ENCODE measurements at regions not wholly inside any gene's neighbourhood (a gene's known extent, or its start where the extent isn't known, plus 50 kb on each side); places are given as distances from the start of the nearest gene placed in this dataset.
"Not testable (repeated sequence)": the region's sequence is repeated elsewhere in the genome, so short reads cannot be mapped to it uniquely, and the experiment has no call there.

DNA sequence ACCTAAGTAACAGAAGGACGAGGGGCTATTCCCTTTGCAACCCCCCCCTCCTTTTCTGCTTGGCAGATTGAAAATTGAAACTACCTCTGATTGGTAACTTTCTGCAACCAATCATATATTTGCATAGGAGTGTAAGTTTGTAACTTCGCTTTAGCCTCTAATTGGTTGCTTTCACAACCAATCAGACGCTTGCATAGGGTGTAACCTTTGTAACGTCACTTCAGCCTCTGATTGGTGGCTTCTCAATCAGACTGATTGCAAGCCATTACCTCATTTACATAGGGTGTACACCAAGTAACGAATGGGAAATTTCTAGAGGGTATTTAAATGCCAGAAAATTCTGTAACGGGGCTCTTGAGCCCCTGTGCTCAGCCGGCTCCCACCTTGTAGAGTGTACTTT, 131.9 kb upstream of the FOXD4L5 start:
- H3K9ac ChIP-seq (ENCODE audit: low read length); H3K27me3 ChIP-seq (replicated peaks; ENCODE audit: control insufficient read depth, insufficient read depth, low read length); H3K4me1 ChIP-seq (ENCODE audit: control insufficient read depth, insufficient read depth, low read length); DNase-seq (ENCODE audit: low read depth); H3K4me3 ChIP-seq (ENCODE audit: low read length); H3K36me3 ChIP-seq (ENCODE audit: control insufficient read depth, insufficient read depth, low read length, severe bottlenecking); H3K9me3 ChIP-seq (ENCODE audit: control insufficient read depth, low read length): not testable (repeated sequence)

GRCh38 chr9:65414249-65414648, 129.2 kb upstream of the FOXD4L5 start:
- H3K9ac ChIP-seq (ENCODE audit: low read length); DNase-seq (ENCODE audit: low read depth); H3K36me3 ChIP-seq (ENCODE audit: control insufficient read depth, insufficient read depth, low read length, severe bottlenecking); H3K4me3 ChIP-seq (ENCODE audit: low read length); H3K27me3 ChIP-seq (replicated peaks; ENCODE audit: control insufficient read depth, insufficient read depth, low read length); H3K9me3 ChIP-seq (ENCODE audit: control insufficient read depth, low read length); H3K4me1 ChIP-seq (ENCODE audit: control insufficient read depth, insufficient read depth, low read length): not testable (repeated sequence)

- not testable (repeated sequence) for H3K9ac ChIP-seq (ENCODE audit: low read length); DNase-seq (ENCODE audit: low read depth); H3K27me3 ChIP-seq (replicated peaks; ENCODE audit: control insufficient read depth, insufficient read depth, low read length); H3K4me1 ChIP-seq (ENCODE audit: control insufficient read depth, insufficient read depth, low read length); H3K9me3 ChIP-seq (ENCODE audit: control insufficient read depth, low read length); H3K4me3 ChIP-seq (ENCODE audit: low read length); H3K36me3 ChIP-seq (ENCODE audit: control insufficient read depth, insufficient read depth, low read length, severe bottlenecking)
Measured at GRCh38 chr9:65413371-65413770, 128.4 kb upstream of the FOXD4L5 start.

GRCh38 chr9:65411901-65412300, 126.9 kb upstream of the FOXD4L5 start:
- Histone ChIP-seq H3K4me1 (ENCODE audit: control insufficient read depth, insufficient read depth, low read length) (no peaks in the 10 kb centered on the region), H3K36me3 (ENCODE audit: control insufficient read depth, insufficient read depth, low read length, severe bottlenecking) (no peaks in the 10 kb centered on the region), H3K27me3 (replicated peaks; ENCODE audit: control insufficient read depth, insufficient read depth, low read length) (no peaks in the 10 kb centered on the region), H3K9ac (ENCODE audit: low read length) (no peak overlapping the region), H3K4me3 (ENCODE audit: low read length) (no peak overlapping the region), H3K9me3 (ENCODE audit: control insufficient read depth, low read length) (no peaks in the 10 kb centered on the region)
- DNase-seq (ENCODE audit: low read depth), result no peak

- Histone ChIP-seq H3K36me3 (ENCODE audit: control insufficient read depth, insufficient read depth, low read length, severe bottlenecking) (no peaks in the 10 kb centered on the region), H3K27me3 (replicated peaks; ENCODE audit: control insufficient read depth, insufficient read depth, low read length) (no peaks in the 10 kb centered on the region), H3K9me3 (ENCODE audit: control insufficient read depth, low read length) (no peaks in the 10 kb centered on the region), H3K9ac (ENCODE audit: low read length) (no peak overlapping the region), H3K4me3 (ENCODE audit: low read length) (no peak overlapping the region), H3K4me1 (ENCODE audit: control insufficient read depth, insufficient read depth, low read length) (no peaks in the 10 kb centered on the region)
- DNase-seq (ENCODE audit: low read depth), result no peak
Measured at GRCh38 chr9:65411336-65411735, 126.3 kb upstream of the FOXD4L5 start.

- Histone ChIP-seq H3K9me3 (ENCODE audit: control insufficient read depth, low read length) (no peaks in the 10 kb centered on the region), H3K4me3 (ENCODE audit: low read length) (no peak overlapping the region), H3K9ac (ENCODE audit: low read length) (no peak overlapping the region), H3K27me3 (replicated peaks; ENCODE audit: control insufficient read depth, insufficient read depth, low read length) (no peaks in the 10 kb centered on the region), H3K4me1 (ENCODE audit: control insufficient read depth, insufficient read depth, low read length) (no peaks in the 10 kb centered on the region), H3K36me3 (ENCODE audit: control insufficient read depth, insufficient read depth, low read length, severe bottlenecking) (no peaks in the 10 kb centered on the region)
- no peak for DNase-seq (ENCODE audit: low read depth)
Measured at GRCh38 chr9:65410926-65411325, 125.9 kb upstream of the FOXD4L5 start.

DNA sequence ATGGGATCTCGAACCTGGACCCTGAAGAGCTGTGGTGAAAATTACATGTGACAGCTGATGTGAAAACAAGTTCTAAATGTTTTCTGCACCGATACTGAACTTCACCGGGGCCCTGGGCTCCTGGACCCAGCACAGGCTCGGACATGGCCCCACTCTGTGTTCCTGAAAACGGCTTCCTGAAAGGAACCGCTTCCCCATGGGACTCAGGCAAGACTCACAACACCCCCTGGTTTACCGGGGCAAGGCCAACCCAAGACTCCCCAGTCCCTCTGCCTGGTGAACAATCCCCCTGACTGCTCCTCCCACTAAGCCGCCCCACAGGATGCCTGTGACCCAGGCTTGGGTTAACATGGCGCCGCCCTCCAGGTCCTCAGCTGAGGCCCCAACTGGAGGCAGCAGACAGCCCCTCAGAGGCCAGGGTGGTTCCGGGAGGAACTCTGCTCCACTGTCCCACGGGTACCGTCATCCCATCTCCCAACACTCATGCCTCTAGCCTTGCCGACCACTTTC, 124.5 kb upstream of the FOXD4L5 start:
- Histone ChIP-seq H3K9me3 (ENCODE audit: control insufficient read depth, low read length) (no peaks in the 10 kb centered on the region), H3K27me3 (replicated peaks; ENCODE audit: control insufficient read depth, insufficient read depth, low read length) (no peaks in the 10 kb centered on the region), H3K4me1 (ENCODE audit: control insufficient read depth, insufficient read depth, low read length) (no peaks in the 10 kb centered on the region), H3K4me3 (ENCODE audit: low read length) (no peak overlapping the region), H3K9ac (ENCODE audit: low read length) (no peak overlapping the region), H3K36me3 (ENCODE audit: control insufficient read depth, insufficient read depth, low read length, severe bottlenecking) (no peaks in the 10 kb centered on the region)
- DNase-seq (ENCODE audit: low read depth), result no peak

DNA sequence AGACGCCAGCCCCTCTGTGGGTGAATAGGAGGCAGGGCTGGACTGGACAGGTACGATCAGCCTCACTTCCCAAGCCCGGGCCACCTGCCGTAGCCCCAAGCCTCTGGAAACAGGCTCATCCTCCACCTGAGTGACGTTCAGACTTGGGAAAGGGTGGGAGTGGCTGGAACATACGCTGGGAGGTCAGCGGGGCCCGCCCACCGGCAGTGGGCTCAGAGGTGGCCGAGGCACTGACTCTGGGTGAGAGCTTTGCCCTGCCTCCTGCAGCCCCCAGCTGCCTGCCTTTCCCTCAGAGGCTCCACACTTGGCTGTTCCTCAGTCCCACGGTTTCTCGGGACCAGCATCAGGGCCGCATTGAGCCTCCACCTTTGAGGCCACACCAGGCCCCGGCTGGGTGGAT, 123.8 kb upstream of the FOXD4L5 start:
- not testable (repeated sequence) for H3K4me3 ChIP-seq (ENCODE audit: low read length); DNase-seq (ENCODE audit: low read depth); H3K4me1 ChIP-seq (ENCODE audit: control insufficient read depth, insufficient read depth, low read length); H3K27me3 ChIP-seq (replicated peaks; ENCODE audit: control insufficient read depth, insufficient read depth, low read length); H3K36me3 ChIP-seq (ENCODE audit: control insufficient read depth, insufficient read depth, low read length, severe bottlenecking); H3K9ac ChIP-seq (ENCODE audit: low read length); H3K9me3 ChIP-seq (ENCODE audit: control insufficient read depth, low read length)

GRCh38 chr9:65406625-65407024, 121.6 kb upstream of the FOXD4L5 start:
- not testable (repeated sequence) for H3K9me3 ChIP-seq (ENCODE audit: control insufficient read depth, low read length); H3K36me3 ChIP-seq (ENCODE audit: control insufficient read depth, insufficient read depth, low read length, severe bottlenecking); H3K4me1 ChIP-seq (ENCODE audit: control insufficient read depth, insufficient read depth, low read length); H3K4me3 ChIP-seq (ENCODE audit: low read length); H3K27me3 ChIP-seq (replicated peaks; ENCODE audit: control insufficient read depth, insufficient read depth, low read length); H3K9ac ChIP-seq (ENCODE audit: low read length); DNase-seq (ENCODE audit: low read depth)

DNA sequence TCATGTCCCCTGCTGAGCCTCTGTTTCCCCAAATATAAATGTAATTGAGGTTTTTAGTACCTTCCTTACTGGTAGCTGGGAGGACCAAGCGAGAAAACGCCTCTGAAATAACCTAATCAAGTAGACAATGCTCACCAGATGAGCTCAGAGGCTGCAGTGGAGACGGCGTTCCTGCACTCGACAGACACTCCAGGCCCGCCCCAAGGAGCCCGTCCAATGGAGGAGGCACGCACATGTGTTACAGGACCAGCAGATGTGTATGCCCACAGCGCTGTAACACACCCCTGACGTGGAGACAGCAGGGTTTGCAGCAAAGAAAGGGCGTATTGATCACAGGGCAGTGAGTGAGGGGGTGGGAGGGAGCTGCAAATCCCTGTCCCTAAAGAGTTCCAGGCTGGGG, 120.8 kb upstream of the FOXD4L5 start:
- H3K4me3 ChIP-seq (ENCODE audit: low read length); H3K4me1 ChIP-seq (ENCODE audit: control insufficient read depth, insufficient read depth, low read length); H3K9ac ChIP-seq (ENCODE audit: low read length); H3K36me3 ChIP-seq (ENCODE audit: control insufficient read depth, insufficient read depth, low read length, severe bottlenecking); DNase-seq (ENCODE audit: low read depth); H3K9me3 ChIP-seq (ENCODE audit: control insufficient read depth, low read length); H3K27me3 ChIP-seq (replicated peaks; ENCODE audit: control insufficient read depth, insufficient read depth, low read length): not testable (repeated sequence)

DNA sequence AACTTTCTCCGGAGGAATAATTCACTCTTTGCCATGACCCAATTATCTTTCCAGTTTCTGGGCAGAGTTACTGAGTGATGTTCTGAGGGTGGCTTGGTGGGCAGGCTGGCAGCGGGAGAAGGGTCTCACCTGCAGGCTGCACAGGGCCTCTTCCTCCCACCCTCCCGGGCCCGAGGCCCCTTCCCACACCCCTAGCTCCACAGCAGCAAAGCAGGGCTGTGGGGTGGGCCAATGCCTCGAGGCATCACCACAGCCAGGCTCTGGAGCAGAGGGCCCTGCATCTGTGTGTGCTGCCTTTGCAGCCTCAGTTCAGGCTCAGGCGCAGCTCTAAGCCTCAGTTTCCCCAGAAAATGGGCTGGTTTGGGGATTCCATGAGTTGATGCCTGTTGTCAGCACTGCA, 120.2 kb upstream of the FOXD4L5 start:
- Histone ChIP-seq H3K36me3 (ENCODE audit: control insufficient read depth, insufficient read depth, low read length, severe bottlenecking) (no peaks in the 10 kb centered on the region), H3K4me1 (ENCODE audit: control insufficient read depth, insufficient read depth, low read length) (no peaks in the 10 kb centered on the region), H3K4me3 (ENCODE audit: low read length) (no peak overlapping the region), H3K9ac (ENCODE audit: low read length) (no peak overlapping the region), H3K27me3 (replicated peaks; ENCODE audit: control insufficient read depth, insufficient read depth, low read length) (no peaks in the 10 kb centered on the region), H3K9me3 (ENCODE audit: control insufficient read depth, low read length) (no peaks in the 10 kb centered on the region)
- no peak for DNase-seq (ENCODE audit: low read depth)

DNA sequence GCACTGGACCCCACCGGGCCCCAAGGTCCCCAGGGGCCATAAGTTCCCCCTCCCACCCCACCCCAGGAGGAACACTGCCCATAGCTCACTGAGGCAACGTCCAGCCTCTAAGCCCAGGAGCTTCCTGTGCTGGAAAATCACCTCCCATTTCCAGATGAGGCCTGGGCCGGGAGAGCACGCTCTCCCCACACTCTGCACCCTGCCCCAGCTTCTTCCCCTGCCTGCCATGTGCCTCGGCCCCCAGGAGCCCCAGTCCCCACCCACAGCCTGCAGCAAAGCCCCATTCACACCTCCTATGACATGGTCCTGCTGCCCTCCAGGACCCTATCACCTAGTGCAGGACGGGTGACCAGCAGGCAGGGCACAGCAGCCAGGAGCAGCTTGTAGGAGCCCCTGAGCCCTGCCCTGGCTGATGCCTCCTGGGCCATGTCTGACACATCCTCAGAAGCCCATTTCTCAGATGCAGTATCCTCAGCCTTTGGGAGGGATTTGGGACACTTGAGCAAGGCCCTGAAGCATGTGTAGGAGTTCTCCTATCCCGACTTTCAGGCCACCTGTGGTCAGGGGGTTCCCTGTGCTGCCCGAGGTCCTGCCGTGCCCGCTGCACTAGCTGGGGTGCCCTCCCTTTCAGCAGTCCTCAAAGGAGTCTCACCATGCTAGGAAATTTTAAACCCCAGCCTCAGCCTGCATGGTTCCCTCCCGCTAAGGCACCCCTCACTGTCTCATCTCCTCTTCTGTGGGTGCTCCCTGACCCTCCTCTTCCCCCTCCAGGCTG, 119.4 kb upstream of the FOXD4L5 start:
- H3K4me1 ChIP-seq (ENCODE audit: control insufficient read depth, insufficient read depth, low read length), result no peaks in the 10 kb centered on the region
- H3K9ac ChIP-seq (ENCODE audit: low read length), result no peak overlapping the region
- no peak overlapping the region for H3K4me3 ChIP-seq (ENCODE audit: low read length)
- no peaks in the 10 kb centered on the region for H3K9me3 ChIP-seq (ENCODE audit: control insufficient read depth, low read length)
- H3K36me3 ChIP-seq (ENCODE audit: control insufficient read depth, insufficient read depth, low read length, severe bottlenecking), result no peaks in the 10 kb centered on the region
- no peaks in the 10 kb centered on the region for H3K27me3 ChIP-seq (replicated peaks; ENCODE audit: control insufficient read depth, insufficient read depth, low read length)
- no peak for DNase-seq (ENCODE audit: low read depth)

All from adipocyte (in vitro differentiated cells).